Fibroblast of mammary gland (primary cell): ENCODE measurements at regions not wholly inside any gene's neighbourhood (a gene's known extent, or its start where the extent isn't known, plus 50 kb on each side); places are given as distances from the start of the nearest gene placed in this dataset.
"Not testable (repeated sequence)": the region's sequence is repeated elsewhere in the genome, so short reads cannot be mapped to it uniquely, and the experiment has no call there.

ENCODE experiments used
- DNase-seq: peaks from one replicate; pipeline ENCODE4 v3.0.0-alpha.2; 2010; ENCODE audit warnings: low read depth
- H3K4me3 ChIP-seq: 2 replicates; pipeline ENCODE4 v1.5.1; 2011; ENCODE audit warnings: low read depth, mild to moderate bottlenecking, low read length, moderate library complexity; ENCODE audit not compliant: control insufficient read depth
- CTCF ChIP-seq: conservative IDR thresholded peaks from 2 replicates; pipeline ENCODE4 v1.5.1; 2011; ENCODE audit warnings: low read depth, low read length, inconsistent platforms; ENCODE audit not compliant: control insufficient read depth, insufficient read depth

- no peak overlapping the region for H3K4me3 ChIP-seq
- DNase-seq = no peak
- TF ChIP-seq CTCF = no peak
Measured at GRCh38 chr2:117335967-117336366, 478.5 kb upstream of the DDX18 start.

GRCh38 chr2:117336496-117336895 is 478.0 kb upstream of the DDX18 start:
- H3K4me3 ChIP-seq = no peak overlapping the region
- no peak for DNase-seq
- TF ChIP-seq CTCF = no peak

DNA sequence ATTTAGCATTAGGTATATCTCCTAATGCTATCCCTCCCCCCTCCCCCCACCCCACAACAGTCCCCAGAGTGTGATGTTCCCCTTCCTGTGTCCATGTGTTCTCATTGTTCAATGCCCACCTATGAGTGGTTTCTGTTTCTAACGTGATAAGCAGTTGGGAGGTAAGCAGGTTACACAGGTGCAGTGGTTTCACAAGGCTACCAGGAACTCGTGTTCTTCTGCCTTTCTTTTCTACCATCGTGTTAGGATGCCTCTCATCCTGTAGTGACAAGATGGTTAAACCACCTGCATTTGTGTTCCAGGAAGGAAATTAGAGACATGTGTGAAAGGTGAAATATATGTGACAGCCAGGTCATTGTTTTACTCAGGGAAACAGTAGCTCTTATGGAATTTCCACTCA is 476.5 kb upstream of the DDX18 start:
- DNase-seq, H3K4me3 ChIP-seq: not testable (repeated sequence)

- no peak for TF ChIP-seq CTCF
- H3K4me3 ChIP-seq = no peak overlapping the region
Measured at GRCh38 chr2:117339980-117340379, 474.5 kb upstream of the DDX18 start.

DNA sequence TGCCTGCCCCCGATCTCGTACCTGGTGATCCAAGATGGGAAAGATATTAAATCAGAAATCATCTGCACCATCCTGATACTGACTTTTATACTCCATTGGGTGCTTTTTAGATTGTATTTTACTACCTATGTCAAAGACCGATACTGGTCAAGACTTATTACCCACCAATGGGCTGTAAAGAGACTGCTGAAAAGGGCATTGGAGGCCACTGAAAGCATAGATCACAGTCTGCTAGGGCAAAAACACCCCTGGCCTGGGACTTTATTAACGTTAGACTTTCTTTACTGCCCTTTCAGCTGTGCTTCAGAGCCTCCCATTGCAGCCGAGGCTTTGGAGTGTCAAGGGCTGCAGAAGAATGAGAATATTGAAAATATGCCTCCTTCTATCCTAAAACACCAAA is 472.8 kb upstream of the DDX18 start:
- DNase-seq = no peak
- no peak overlapping the region for H3K4me3 ChIP-seq
- no peak for TF ChIP-seq CTCF

More at GRCh38 chr2:117339980-117340379, 474.5 kb upstream of the DDX18 start:
- DNase-seq = no peak

DNA sequence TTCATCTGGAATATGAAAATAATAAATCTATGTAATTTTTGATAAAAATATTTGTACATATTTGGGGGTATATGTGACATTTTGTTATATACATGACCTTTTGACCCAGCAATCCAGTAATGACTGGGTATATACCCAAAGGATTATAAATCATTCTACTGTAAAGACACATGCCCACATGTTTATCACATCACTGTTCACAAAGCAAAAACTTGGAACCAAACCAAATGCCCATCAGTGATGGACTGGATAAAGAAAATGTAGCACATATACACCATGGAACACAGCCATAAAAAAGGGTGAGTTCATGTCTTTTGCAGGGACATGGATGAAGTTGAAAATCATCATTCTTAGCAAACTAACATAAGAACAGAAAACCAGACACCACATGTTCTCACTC is 472.1 kb upstream of the DDX18 start:
- TF ChIP-seq CTCF = no peak
- H3K4me3 ChIP-seq = no peak overlapping the region
- DNase-seq = no peak

GRCh38 chr2:117349687-117350086 is 464.8 kb upstream of the DDX18 start:
- H3K4me3 ChIP-seq = no peak overlapping the region
- DNase-seq = no peak
- TF ChIP-seq CTCF = no peak

DNA sequence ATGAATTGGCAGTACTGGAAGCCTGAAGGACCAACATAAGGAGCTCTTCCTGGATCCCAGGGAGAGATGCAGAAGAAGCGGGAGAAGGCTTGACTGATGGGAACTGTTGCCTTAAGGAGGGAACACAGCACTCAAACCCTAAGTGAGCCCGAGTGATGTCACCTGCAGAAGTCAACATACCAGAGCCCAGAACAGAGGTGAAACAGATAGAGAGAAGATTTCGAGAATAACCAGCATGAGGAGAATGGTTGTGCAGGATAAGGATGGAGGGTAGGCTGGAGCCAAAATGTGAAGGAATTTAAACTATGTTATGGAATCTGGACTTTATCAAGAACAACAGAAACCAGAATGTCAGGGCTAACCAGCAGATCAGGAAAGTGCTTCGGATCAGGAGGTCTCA is 463.1 kb upstream of the DDX18 start:
- no peak overlapping the region for H3K4me3 ChIP-seq
- TF ChIP-seq CTCF = no peak
- no peak for DNase-seq
